Renal cortex interstitium (tissue), 11 donors: ENCODE measurements at regions not wholly inside any gene's neighbourhood (a gene's known extent, or its start where the extent isn't known, plus 50 kb on each side); places are given as distances from the start of the nearest gene placed in this dataset.

ENCODE experiments used
- DNase-seq, 11 donors: peaks; one replicate each; pipeline ENCODE4 v3.0.0-alpha.2; 2013; ENCODE audit warnings: low read depth in 9 of 11, low spot score in 4 of 11; ENCODE audit errors: extremely low read depth in 1 of 11

GRCh38 chr13:47413526-47413925 lies 516.7 kb upstream of the HTR2A start:
- DNase-seq = no peak

- DNase-seq = no peak
Measured at GRCh38 chr13:47413112-47413511, 516.3 kb upstream of the HTR2A start.

DNA sequence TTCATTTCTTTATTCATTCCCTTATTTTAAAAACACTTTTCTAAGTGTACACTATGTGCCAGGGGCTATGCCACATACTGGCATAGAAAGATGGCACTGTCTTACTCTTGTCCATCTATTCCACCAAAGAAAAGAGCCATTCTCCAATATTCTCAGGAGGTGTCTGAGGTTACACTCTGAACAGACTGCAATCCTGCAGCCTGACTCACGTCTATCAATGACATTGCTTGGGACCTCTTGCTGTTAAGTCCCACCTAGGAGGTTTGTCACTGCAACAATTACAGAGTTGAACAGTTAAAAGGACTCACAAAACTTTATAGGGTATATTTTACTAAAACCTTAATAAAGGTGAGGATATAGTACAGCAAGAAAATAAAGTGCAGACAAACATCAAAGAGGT lies 512.9 kb upstream of the HTR2A start:
- no peak for DNase-seq

DNA sequence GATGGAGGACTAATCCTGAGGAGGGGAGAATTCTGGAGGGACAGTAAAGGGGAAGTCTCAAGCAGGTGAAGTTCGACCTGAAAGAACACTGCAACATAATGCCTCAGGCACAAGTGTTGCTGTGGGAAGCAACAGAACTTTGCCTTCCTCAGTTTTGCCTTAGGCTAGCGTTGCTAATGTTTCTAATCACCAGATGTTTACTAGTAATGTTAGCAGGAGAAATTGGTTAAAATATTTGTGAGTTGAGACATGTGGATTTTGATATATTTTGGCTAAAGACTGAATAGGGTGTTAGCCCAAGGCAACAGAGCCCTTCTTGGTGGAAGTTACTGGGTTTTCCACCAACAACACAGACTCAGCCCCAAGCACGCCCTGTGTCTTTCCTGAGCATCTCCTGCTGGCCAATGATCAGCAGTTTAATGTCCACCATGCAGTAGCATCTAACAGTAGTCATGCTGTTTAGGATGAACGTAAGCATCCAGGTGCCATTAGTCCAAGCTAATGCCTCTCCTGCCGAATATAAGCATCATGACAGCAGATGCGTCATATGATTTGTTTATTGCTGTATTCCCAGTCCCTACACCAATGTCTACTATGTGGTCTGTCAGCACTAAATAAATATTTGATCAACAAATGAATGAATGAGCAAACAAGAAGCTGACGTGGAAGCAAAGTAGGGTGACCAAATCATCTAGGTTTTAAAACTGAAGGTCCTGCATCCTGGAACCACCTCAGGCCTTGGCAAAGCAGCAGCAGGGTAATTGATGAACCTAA lies 511.9 kb upstream of the HTR2A start:
- no peak for DNase-seq

DNA sequence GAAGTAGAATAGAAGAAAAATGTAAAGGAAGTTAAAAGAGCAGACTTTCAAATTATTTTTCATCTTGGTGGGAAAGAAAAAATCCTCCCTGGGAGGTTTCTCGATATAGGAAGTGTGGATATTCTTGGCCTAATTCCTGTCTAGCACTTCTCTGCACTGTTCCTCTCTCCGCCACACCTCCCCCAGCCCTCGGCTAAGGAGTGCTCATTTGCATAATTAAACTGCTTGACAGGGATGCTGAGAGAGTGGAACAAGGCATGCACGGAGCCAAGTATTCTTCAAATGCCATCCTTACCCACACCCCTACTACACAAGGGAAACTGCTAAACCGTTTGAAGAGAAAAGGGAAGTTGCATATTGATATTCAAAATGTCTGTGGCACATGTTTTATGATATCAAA lies 511.0 kb upstream of the HTR2A start:
- no peak for DNase-seq

DNA sequence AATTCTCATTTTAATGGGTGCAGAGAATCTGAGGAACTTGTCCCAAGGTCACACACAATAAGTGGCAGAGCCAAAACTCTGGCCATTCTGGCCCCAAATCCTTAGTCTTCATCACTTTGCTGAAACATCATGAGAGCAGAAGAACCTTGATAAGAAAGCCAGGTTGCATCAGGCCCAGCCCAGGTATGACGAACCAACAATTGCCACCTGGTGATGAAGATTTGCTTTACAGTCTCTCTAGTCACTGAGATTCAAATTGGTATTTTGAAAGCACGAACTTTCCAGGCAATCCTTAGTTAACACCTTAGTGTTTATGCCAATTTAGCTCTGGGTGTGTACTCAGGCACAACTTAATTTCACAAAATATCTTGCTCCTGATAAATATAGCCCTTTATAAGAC lies 502.7 kb upstream of the HTR2A start:
- no peak for DNase-seq

- no peak for DNase-seq
Measured at GRCh38 chr13:47397739-47398138, 500.9 kb upstream of the HTR2A start.

DNA sequence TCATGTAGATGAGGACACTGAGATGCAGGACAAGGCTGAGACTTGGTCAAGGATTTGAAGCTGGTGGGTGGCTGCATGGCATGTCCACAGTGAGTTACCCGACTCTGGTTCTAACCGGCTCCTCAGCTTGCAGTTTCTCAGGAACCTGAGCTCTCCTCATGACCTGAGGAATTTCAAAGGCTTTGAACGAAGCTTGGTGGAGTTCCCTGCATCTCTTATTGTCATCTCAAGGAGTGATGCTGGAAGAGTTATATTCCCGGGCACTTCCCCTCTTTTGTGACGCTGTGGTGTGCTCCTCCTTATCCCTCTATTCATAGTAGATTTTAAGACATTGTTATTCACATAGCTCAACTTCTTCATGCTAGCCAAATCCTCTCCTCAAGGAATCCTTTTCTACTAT lies 500.1 kb upstream of the HTR2A start:
- DNase-seq = no peak

GRCh38 chr13:47374741-47375140 lies 477.9 kb upstream of the HTR2A start:
- DNase-seq = no peak

GRCh38 chr13:47372751-47373150 lies 475.9 kb upstream of the HTR2A start:
- DNase-seq = no peak

- no peak for DNase-seq
Measured at GRCh38 chr13:47351798-47352197, 454.9 kb upstream of the HTR2A start.

- DNase-seq = no peak
Measured at GRCh38 chr13:47350334-47351124, 453.7 kb upstream of the HTR2A start.

GRCh38 chr13:47349211-47349610 lies 452.4 kb upstream of the HTR2A start:
- DNase-seq = no peak

DNA sequence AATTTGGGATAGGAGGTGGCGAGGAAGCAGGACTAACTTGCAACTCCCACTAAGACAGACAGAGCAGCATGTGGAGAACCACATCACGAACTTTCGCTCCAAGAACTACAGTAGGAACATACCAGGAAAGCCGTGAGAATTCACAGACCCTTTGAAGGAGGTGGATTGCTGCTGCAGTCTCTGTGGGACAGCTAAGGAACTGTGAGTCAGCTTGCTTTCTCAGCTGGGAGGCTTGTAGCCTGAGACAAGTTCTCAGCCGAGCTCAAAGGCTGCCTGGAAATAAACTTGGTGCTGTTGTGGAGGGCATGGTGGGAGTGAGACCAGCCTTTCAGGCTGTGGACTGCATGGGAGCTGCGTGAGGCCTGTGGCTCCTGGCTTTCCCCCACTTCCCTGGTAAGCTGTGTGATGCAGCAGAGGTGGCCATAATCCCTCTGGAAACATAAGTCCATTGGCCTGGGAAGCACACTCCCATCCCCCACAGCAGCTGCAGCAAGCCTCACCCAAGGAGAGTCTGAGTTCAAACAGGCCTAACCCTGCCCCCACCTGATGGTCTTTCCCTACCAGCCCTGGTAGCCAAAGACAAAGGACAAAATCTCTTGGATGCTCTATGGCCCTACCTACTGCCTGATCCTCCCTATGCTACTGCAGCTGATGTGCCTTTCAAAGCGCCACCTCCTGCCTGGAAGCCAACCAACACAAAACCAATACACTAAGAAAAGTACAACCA lies 441.1 kb upstream of the HTR2A start:
- DNase-seq = no peak

DNA sequence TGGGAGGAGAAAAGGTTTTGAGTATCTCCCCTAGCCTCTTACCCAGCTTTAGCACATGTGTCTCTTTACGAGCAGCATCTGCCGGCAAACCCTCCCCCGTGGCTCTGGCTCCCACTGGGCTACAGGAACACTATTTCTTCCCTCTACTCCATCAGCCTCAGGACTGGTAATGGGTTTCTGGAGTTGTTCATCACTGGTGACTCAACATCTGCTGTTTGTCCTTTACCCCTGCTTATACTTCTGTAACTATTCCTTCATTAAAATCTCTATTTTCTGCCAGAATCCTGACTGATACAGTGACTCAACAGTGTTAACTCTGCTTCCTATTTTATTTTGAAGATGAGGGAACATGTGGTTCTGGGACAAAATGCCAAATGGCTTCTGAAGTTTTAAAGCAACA lies 437.3 kb upstream of the HTR2A start:
- no peak for DNase-seq

- peak in 6 of 11 donors; percentile 0 to 26 (median 10) for DNase-seq
Measured at GRCh38 chr13:47332149-47332548, 435.3 kb upstream of the HTR2A start.

GRCh38 chr13:47330031-47330430 lies 433.2 kb upstream of the HTR2A start:
- no peak for DNase-seq

DNA sequence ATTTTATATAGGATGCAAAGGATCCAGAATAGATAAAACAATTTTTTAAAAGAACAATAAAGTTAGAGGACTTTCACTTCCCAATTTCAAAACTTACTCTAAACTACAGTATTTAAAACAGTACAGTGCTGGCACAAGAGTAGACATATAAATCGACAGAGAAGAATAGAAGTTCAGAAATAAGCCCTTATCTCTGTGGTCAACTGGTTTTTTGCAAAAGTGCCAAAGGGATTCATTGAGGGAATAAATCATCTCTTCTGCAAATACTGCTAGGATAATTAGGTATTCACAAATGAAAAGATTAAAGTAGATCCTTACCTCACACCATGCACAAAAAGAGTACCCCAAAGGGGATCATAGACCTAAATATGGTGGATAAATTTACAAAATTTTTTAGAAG lies 431.0 kb upstream of the HTR2A start:
- no peak for DNase-seq

GRCh38 chr13:47326061-47326460 lies 429.2 kb upstream of the HTR2A start:
- no peak for DNase-seq

DNA sequence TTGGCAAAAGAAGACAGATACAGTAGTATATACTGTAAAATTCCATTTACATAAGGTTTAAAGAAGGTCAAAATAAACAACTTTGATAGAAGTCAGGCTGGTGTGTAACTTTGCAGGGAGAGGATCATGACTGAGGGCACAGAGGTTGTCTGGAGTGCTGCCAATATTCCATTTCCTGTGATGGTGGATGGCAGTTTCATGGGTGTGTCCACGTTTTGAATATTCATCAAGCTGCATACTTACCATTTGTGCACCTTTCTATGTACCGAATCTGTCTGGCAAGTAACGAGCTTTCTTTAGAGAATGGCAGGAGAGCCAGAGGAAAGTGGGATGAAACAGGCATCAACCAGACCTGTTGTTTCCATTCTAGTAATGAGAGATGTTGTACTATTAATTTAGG lies 420.5 kb upstream of the HTR2A start:
- no peak for DNase-seq
